ENCODE measurements at regions not wholly inside any gene's neighbourhood (a gene's known extent, or its start where the extent isn't known, plus 50 kb on each side); places are given as distances from the start of the nearest gene placed in this dataset.

DNA sequence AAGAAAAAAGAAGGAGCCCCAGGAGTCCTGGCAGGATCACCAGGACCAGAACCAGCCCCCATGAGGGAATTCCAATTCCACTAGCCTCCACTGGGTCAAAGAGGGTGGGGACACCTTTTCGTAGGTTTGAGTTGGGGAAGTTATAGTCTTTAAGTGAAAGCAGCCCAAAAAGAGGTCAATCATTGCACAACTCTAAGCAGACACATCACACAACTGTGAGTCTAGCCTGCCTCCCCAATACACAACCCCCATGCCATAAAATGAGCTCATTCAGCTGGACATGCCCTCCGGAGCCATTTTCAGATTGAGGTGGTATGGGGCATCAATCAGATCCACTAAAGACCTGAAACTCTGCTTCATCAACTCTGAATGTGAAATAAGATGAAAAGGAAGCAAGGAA lies 179.9 kb downstream of the NPHP4 start:
- DNase-seq (ENCODE audit: low read depth) = no peak

DNA sequence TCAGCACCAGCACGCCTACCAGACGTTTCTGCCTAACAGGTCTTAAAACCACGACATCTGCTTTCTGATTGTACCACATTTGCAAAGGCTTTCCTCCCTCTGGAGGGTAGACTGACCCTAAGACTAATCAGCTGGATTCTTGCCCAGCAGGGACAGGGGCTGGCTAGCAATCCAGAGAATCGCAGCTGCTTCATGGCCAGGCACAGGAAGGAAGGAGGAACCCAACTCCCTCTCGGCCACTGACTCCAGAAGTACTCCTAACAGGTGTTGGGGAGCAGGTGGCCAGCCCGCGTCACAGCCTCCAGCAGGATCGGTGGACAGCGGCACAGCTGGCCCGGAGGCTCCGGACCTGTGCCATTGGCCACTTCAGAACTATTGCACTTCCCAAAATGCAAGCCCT lies 180.8 kb downstream of the NPHP4 start:
- DNase-seq (ENCODE audit: low read depth) = no peak

DNA sequence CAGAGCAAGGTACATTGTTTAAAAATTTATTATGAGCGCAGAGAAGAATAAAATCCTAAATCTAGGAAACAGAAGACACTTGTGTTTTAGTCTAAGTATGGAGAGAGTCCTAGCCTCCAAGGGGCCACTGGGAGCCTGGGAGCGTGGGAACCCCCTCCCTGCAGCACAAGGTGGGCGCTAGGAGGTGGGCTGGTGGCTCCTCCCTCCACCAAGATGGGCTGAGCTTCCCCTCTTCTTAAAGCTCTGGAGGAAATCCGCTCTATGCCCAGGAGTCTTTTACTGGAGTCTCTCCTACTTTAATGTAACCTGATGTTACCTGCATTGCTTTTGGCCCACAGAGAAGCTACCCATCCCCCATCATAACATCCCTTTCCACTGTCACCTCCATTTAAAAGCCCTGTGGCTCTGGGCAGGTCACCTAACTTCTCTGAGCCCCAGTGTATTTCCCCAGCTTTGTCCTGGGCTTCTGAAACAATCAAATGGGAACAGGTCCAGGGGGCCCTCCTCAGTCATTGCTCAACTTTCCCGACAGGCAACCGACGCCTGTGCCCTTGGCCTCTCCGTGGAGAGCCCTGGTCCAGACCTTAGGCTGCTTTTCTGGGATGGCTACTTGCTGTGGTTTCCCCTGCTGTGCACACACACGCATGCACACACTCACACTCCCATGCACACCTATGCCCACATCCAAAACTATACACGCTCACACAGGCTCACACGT lies 181.5 kb downstream of the NPHP4 start:
- DNase-seq (ENCODE audit: low read depth) = no peak

DNA sequence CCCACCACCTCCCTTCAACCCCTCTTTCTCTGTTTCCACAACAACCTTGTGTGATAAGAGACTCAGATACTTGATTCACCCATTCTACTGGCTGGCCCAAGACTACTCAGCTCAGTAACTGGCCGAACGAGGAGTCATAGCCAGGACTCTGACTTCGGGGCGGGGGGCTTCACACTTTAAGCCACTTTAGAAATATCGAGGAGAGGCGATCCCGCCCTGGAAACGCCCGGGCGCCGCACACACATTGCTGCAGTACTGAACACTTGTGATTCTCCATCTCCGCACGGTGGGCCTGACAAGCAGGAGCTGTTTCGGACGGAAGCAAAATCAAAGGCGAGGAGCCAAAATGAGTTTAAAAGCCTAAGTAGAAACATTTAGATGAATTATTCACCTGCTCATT lies 182.1 kb downstream of the NPHP4 start:
- no peak for DNase-seq (ENCODE audit: low read depth)

DNA sequence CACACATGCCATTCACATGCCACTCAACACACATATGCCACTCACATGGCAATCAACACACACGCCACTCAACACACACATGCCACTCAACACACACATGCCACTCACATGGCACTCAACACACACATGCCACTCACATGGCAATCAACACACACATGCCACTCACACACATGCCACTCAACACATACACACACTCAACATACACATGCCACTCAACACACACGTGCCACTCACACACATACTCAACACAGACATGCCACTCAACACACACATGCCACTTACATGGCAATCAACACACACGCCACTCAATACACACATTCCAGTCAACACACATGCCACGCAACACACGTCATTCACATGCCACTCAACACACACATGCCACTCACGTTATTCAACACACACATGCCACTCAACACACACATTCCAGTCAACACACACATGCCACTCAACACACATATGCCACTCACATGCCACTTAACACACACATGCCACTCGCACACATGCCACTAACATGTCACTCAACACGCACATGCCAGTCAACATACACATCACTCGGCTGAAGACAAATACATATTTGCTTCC lies 182.9 kb downstream of the NPHP4 start:
- no peak for DNase-seq (ENCODE audit: low read depth)

DNA sequence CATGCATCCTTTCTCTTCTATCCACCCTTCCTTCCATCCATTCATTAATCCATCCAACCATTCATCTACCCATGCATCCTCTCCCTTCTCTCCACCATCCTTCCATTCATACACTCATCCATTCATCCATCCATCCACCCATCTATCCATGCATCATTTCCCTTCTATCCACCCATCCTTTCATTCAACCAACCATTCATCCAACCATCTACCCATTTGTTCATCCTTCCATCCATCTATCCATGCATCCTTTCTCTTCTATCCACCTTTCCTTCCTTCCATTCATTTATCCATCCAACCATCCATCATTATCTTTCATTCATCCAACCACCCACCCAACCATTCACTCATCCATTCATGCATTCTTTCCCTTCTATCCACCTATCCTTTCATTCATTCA lies 188.4 kb downstream of the NPHP4 start:
- no peak for DNase-seq (ENCODE audit: low read depth)

DNA sequence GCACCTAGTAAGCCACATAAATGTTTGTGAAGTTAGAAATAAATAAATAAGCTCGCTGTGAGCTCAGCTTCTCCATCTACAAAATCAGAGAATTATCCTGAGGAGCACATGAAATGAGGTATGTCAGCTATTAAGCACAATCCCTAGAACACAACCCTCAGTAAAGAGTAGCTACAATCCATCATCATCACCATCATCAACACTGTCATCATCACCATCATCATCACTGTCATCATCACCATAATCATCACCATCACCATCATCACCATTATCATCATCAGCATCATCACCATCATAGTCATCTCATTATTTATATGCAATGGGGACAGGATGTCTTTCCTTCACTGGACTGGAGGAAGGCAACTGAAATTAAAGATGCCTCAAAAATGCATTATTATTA lies 189.6 kb downstream of the NPHP4 start:
- no peak for DNase-seq (ENCODE audit: low read depth)

DNA sequence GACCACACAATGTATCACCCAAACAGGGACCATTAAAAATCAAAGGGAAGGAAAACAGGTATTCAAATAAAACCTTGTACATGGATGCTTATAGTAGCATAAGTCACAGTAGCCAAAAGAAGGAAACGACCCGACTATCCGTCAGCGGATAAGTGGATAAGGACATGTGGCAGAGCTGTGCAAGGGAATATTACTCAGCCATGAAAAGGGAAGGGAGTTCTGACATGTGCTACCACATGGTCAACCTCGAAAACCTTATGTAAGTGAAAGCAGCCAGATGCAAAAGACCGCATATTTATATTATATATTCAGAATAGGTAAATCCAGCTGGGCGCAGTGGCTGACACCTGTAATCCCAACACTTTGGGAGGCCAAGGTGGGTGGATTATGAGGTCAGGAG lies 193.3 kb downstream of the NPHP4 start:
- DNase-seq (ENCODE audit: low read depth) = no peak

DNA sequence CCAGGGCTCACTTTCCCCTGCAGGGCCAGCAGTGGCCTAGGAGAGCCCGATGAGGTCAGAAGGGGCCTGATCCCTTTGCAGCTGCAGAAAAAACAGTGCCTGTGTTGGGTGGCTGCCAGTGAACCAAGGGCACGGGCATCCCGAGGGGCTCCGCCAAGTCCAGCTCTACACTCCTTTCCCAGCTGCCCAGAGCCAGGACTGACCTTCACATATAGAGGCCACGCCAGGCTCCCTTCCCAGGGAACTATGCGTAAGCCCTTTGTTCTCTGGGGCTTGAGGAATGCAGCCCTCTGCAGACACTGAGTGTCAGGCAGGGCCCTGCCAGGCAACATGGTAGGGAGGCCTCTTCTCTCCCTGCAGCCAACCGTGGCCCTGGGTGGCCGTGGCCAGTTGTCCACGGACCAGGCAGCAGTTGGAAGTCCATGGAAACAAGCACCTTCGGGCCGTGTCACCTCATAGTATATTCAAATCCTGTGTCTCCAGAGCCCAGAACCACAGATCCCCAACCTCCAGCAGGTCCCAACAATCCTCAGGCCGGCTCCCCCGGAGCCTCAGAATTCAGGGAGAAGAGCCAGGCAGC lies 194.0 kb downstream of the NPHP4 start:
- no peak for DNase-seq (ENCODE audit: low read depth)

DNA sequence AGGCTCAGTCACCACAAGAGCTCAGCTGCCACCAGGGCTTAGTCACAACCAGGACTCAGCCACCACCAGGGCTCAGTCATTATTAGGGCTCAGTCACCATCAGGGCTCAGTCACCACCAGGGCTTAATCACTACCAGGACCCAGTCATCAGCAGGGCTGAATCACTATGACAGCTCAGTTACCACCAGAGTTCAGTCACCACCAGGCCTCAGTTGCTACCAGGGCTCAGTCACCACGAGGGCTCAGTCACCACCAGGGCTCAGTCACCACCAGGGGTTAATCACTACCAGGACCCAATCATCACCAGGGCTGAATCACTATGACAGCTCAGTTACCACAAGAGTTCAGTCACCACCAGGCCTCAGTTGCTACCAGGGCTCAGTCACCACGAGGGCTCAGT lies 196.2 kb downstream of the NPHP4 start:
- no peak for DNase-seq (ENCODE audit: low read depth)

DNA sequence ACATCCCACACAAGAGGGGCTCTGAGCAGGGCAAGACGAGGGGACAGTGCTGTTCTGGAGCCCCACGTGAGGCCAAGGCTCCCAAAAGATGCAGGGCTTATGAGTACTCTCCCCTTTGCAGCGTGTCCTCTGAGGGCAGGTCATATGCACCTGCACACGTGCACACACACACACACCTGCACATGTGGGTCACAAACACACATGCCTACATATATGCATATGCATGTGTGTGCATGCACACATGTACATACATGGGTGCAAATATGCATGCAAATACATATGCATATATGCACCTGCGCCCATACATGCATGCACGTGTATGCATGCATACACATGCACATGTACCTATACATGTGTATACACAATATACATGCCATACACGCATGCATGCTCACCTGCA lies 197.9 kb downstream of the NPHP4 start:
- no peak for DNase-seq (ENCODE audit: low read depth)

DNA sequence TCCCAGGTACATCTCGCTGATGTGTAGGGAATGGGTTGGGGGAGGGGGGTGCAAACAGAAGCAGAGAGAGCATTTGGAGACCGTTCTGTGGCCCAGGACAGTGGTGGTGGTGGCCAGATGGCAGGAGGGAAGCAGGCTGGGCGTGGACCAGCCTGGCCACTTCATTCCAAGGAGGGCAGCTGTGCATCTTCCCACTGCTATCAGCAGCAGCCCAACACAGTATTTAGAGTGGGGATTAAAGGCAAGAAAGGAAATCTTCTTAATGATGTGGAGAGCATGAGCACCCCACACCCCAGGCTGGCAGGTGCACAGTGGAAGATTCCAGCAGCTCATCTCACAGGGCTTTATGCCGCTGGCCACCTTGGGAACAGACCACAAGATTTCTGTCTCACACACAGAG lies 198.7 kb downstream of the NPHP4 start:
- DNase-seq (ENCODE audit: low read depth) = no peak

DNA sequence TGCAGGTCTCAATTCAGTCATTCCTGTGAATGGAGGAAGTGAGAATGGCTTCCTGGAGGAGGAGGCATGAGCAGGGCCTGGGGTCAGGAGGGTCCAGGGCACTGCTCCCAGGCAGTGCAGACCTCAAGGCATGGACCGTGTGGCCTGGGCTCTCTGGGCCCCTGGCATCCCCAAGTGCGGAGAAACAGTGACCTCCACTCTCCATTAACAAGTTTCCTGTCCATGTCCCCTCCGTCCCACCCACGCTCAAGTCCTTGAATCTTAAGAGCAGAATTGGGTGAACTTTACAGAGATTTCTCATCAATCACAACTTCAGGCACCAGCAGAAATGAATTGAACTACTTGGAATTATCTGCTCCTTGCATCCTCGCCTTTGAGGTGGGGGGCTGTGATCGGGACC lies 211.1 kb downstream of the NPHP4 start:
- DNase-seq (ENCODE audit: low read depth) = no peak

DNA sequence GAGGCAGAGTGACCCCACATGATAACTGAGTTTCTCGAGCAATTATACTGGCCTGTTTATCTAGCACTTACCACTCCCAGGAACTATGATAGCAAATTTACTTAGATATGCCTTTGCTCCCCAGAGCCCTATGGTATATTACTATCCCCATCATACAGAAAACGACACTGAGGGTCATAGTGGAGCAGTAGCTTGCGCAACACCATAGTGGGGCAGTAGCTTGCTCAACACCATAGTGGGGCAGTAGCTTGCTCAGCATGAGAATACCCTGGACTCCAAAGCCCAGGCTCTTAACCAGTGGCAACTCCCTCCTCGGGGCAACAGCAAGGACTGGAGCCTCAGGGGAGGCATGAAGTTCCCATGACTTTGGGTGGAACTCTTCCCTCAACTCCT lies 211.9 kb downstream of the NPHP4 start:
- no peak for DNase-seq (ENCODE audit: low read depth)

DNA sequence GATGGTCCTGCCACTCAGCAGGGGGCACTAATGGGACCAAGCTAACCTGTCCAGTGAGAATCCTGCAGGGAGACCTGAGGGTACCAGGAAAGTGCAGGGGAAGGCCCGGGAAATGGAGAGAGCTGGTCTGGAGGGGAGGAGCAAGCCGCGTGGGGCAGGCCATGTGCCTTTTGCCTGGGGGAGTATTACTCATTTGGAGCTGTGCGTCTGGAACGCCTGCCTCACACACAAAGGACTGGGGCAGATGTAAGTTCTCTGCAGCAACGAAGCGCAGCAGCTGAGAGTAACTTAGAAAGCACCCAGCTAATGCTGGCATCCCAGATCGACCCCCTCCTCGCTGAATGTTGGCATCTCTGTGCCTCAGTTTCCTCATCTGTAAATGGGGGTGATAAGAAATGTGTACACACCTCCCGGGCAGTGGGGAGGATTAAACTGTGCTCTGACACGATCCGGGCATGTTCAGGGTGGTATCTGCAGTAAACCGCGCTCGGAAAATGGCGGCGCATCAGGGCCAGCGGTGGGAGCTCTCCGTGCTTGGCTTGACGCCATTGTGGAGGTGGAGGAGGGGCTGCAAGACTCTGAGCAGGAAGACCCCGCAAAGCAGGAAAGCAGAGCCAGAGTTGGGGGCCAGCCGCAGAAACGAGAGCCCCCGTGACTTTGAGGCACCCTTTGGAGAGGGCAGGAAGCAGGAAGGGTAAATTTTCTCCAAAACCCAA lies 212.5 kb downstream of the NPHP4 start:
- no peak for DNase-seq (ENCODE audit: low read depth)

DNA sequence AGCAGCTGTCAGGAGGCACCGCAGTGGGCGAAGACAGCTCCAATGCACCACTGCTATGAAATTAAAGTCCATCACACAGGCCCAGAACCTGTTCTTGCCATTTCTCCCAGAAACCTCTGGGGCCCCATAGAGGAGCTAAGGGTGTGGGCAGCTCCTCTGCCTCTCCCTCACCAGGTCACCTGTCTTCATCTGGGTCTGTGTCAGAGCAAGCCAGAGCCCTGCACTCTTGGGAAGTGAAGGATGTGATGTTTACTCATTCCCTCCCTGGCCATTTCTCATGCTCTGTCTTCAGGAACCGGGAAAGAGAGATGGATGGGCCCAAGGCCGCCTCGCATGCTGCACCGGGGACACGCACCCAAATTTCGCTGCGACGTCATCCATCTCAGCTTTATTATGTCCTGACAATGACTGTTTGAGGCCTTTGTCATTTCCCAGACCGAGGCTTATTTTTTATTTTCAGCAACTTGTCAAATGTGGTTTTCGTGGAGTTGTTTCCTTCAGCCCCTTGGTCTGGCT lies 216.1 kb downstream of the NPHP4 start:
- no peak for DNase-seq (ENCODE audit: low read depth)

DNA sequence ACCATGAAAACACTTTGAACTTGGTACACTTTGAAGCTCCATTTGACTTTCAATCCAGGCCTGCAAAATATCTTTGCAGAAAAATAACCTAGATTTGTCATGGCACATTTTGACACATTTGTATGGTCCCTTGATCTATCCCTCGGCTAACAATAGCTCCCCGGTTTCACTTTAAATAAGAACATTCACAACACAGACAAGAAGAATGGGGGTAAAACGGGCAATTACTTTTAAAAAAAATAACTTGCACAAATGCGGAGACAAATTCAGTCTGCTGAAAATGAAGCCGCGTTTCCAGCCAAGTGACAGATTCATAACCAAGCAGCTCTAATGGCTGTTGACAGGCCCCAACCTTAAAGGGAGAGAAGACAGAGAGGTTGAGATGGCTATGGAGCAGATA lies 218.2 kb downstream of the NPHP4 start:
- DNase-seq (ENCODE audit: low read depth) = no peak

DNA sequence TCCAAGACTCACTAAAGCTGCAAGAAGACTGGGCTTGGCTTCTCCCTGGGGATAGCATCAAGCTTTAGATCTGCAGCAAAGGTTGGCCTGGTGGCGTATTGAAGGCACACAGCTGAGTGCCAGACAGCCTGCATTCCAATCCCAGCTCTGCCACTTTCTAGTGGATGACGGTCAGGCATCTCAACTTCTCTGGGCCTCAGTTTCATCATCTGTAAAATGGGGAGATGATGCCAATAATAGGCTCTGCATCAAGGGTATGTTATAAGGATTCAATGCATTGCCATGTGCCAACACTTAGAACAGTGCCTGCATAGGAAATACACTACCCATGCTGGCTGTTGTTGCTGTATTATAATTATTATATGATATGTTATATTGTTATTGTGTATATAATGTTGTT lies 220.4 kb downstream of the NPHP4 start:
- no peak for DNase-seq (ENCODE audit: low read depth)

DNA sequence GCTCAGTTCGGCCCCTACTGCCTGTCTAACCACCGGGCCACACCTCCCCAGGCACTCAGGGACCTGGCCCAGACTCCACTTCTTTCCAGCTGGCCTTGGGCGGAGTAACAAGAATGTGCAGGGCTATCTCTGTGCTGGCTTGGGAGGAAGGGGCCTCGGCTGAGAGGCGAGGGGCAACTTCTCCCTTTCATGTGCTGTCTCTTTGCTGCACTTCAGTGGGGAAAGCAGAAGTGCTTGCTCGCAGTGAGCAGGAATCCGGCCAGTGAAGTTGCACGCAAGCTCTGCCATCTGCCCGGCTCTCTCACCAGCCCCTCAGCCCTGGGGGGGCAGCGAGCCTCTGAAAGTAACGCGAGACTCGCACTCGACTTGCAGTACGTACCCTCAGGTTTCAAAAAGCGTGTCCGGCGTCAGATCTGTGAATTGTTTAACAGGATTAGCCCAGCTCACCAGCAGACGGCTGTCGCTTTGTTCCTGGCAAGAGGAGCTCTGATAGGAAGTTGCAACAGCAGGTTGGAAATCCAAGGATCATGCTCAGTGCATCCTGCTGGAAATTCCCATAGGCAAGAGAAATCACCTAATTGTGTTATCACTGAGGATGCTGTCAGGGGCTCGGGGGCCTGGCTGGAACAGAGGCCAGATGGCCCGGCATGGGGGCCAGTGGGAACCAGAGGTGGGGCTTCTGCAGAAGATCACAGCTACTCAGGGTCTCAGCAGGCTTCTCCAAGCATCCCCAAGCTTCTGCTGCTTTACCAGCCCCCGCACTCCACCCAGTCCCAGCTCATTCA lies 221.1 kb downstream of the NPHP4 start:
- no peak for DNase-seq (ENCODE audit: low read depth)

DNA sequence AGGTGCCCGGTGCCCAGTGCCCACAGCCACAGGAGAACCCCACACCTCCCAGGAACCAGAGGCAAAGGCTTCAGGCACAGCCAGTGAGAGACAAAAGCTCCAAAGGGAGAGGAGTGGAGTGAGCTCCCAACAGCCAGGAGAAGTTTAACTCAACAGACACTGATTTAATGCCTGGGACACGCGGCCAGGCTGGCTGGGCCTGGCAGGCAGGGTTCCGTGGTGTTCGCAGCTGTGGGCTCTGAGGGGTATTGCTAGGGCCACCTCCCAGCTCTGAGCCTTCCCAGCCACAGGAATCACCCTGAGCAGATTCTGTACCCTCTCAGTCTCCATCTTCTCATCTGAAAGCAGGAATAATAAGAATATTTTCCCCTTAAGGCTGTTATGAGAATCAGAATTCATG lies 222.5 kb downstream of the NPHP4 start:
- DNase-seq (ENCODE audit: low read depth) = no peak

DNA sequence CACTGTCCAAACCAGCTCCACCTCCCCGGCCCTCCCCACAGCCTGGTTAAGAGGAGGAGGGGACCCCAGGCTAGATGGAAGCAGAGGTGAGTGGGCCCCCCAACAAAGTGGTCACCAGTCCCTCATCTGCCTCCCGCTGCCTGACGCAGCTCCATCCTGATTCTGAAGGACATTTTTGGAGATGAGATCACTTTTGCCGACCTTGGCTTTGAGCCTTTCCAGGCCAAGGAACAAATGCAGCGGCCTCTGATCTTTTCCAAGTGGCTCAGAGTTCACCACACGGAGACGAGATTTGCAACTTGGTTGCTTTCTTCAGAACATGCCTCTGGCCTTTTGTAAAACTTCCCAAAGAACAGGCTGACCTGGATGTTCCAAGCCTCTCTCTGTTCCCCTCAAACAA lies 223.1 kb downstream of the NPHP4 start:
- DNase-seq (ENCODE audit: low read depth) = no peak

DNA sequence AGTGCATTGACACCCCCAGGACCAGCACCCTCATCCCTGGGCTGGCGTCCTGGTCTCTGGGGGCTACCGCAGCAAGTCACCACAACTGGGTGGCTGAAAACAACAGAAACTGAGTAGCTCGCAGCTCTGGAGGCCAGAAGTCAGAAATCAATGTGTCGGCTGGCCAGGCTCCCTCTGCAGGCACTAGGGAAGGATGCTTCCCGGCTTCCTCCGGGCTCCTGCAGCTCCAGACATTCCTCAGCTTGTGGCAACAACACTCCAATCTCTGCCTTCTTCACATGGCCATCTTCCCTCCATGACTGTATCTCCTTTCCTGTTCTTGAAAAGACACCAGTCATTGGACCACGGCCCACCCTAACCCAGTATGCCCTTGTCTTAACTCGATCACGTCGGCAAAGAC lies 224.2 kb downstream of the NPHP4 start:
- DNase-seq (ENCODE audit: low read depth) = no peak
